RWPE2 (cell line): ENCODE measurements at regions not wholly inside any gene's neighbourhood (a gene's known extent, or its start where the extent isn't known, plus 50 kb on each side); places are given as distances from the start of the nearest gene placed in this dataset.

Source experiments
- ATAC-seq: fragments of 200-7000 bp; cut with Tn5 transposase; 3 replicates; pipeline ENCODE4 v1.9.1; 2021; ENCODE audit warnings: low read depth
- DNase-seq: peaks from one replicate; pipeline ENCODE4 v3.0.0-alpha.2; 2020; ENCODE audit warnings: low spot score
- H3K27ac ChIP-seq: fragments of 450-650 bp; 2 replicates; pipeline ENCODE4 v1.5.1; 2017; ENCODE audit warnings: mild to moderate bottlenecking; ENCODE audit not compliant: poor library complexity, severe bottlenecking
- H3K27me3 ChIP-seq: fragments of 250-450 bp; sonication (Bioruptor Pico); 2 replicates; pipeline ENCODE4 v1.5.1; 2021; ENCODE audit warnings: mild to moderate bottlenecking, moderate library complexity; ENCODE audit not compliant: insufficient read depth, poor library complexity, severe bottlenecking
- H3K36me3 ChIP-seq: fragments of 250-450 bp; sonication (Bioruptor Pico); 2 replicates; pipeline ENCODE4 v1.5.1; 2020; ENCODE audit warnings: low read depth, mild to moderate bottlenecking, moderate library complexity
- H3K4me1 ChIP-seq: fragments of 250-450 bp; sonication (Bioruptor Pico); 2 replicates; pipeline ENCODE4 v1.5.1; 2021; ENCODE audit warnings: mild to moderate bottlenecking, moderate library complexity; ENCODE audit not compliant: insufficient read depth, poor library complexity, severe bottlenecking
- H3K4me3 ChIP-seq: fragments of 250-450 bp; sonication (Bioruptor Pico); 2 replicates; pipeline ENCODE4 v1.5.1; 2021; ENCODE audit warnings: mild to moderate bottlenecking, moderate library complexity; ENCODE audit not compliant: severe bottlenecking
- H3K9me3 ChIP-seq: fragments of 250-450 bp; sonication (Bioruptor Pico); 2 replicates; pipeline ENCODE4 v1.5.1; 2021; ENCODE audit warnings: mild to moderate bottlenecking, moderate library complexity; ENCODE audit not compliant: severe bottlenecking
- TF ChIP-seq, protein P1 (sequence below): fragments of 450-650 bp; IDR thresholded peaks from one replicate; pipeline ENCODE4 v1.5.1; 2017; ENCODE audit warnings: mild to moderate bottlenecking, moderate library complexity; ENCODE audit not compliant: poor library complexity, severe bottlenecking

DNA sequence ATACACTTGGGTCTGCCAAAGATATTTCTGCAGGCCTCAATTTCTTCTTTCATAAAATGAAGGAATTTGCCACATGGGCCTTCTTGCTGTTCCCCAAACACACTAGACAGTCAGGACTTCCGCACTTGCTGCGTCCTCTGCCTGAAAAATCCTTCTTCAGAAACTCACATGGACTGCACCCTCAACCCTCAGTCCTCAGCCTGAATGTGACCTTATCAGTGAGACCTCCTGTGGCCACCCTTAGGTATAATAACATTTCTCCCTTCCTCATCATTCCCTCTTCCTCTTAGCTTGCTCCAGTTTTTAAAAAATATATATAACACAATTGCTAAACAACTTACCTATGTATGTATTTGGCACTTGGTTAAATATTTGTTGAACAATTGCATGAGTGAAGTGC is 257.5 kb downstream of the MFSD1 start:
- H3K27me3 ChIP-seq = no peaks in the 10 kb centered on the region
- no peaks in the 10 kb centered on the region for H3K4me1 ChIP-seq
- ATAC-seq (no peak), DNase-seq (no peak)
- H3K27ac ChIP-seq = no peak overlapping the region
- no peaks in the 10 kb centered on the region for H3K36me3 ChIP-seq
- H3K9me3 ChIP-seq = no peaks in the 10 kb centered on the region
- TF ChIP-seq, protein P1, sequence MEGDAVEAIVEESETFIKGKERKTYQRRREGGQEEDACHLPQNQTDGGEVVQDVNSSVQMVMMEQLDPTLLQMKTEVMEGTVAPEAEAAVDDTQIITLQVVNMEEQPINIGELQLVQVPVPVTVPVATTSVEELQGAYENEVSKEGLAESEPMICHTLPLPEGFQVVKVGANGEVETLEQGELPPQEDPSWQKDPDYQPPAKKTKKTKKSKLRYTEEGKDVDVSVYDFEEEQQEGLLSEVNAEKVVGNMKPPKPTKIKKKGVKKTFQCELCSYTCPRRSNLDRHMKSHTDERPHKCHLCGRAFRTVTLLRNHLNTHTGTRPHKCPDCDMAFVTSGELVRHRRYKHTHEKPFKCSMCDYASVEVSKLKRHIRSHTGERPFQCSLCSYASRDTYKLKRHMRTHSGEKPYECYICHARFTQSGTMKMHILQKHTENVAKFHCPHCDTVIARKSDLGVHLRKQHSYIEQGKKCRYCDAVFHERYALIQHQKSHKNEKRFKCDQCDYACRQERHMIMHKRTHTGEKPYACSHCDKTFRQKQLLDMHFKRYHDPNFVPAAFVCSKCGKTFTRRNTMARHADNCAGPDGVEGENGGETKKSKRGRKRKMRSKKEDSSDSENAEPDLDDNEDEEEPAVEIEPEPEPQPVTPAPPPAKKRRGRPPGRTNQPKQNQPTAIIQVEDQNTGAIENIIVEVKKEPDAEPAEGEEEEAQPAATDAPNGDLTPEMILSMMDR = no peak
- no peak overlapping the region for H3K4me3 ChIP-seq

DNA sequence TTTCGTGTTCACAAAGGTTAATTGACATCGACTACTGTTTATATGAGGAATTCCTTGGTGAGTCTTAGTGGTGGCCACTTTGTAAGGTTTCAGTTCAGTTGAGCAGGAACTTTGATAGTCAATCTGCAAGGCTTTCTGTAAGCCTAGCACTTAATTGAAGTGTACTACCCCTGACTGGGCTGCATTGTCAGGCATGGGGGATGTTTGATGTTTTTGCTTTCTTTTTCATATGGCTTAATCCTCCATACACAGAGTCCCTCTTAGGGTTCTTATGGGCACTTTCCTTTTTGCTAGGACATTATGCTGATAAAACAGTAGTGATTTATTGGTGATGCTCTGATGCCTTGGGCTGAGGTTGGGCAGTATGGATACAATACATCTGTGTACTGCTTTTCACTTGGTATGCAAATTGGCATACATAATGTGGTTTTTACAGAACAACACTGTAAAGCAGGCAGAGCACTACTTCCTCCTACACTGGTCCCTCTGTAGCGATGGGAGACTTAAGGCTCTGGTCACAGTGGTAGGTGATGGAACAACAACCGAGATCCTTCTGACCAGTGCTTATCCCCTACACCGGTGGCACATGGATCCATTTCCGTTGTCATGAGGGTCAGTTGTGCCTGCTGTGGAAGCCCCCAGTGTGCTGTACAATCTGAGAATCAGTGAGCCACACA is 261.0 kb downstream of the MFSD1 start:
- H3K4me1 ChIP-seq = no peaks in the 10 kb centered on the region
- H3K36me3 ChIP-seq = no peaks in the 10 kb centered on the region
- DNase-seq = no peak
- no peaks in the 10 kb centered on the region for H3K27me3 ChIP-seq
- TF ChIP-seq, protein P1 = no peak
- no peak for ATAC-seq
- no peaks in the 10 kb centered on the region for H3K9me3 ChIP-seq
- no peak overlapping the region for H3K27ac ChIP-seq
- no peak overlapping the region for H3K4me3 ChIP-seq

DNA sequence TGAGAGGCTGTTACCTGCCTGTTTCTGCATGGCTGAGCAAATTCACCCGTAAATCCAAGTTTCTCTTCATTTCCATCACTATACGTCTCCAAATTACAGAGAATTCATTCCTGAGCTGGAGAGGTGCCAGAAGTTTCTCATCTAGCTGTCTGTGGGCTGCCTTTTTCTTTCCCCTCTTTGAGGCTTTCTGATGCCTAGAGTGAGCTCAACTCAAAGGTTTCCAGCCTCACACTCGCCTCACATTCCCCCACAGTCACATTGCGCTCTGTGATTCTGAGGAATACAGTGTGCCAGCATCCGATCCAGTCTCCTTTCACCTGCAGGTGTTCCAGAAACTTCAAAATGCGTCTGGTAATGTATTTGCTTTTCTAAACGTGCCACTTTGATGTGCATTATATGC is 267.2 kb downstream of the MFSD1 start, which contains the start of gene IQCJ:
Gene IQCJ (plus strand): TSS at position 229 of the 400 bp plus-strand sequence.
- TF ChIP-seq, protein P1 = no peak
- H3K4me1 ChIP-seq = no peaks in the 10 kb centered on the region
- H3K27me3 ChIP-seq = no peaks in the 10 kb centered on the region
- H3K4me3 ChIP-seq = no peak within 1 kb of the TSS
- H3K27ac ChIP-seq = no peak within 1 kb of the TSS
- no peak for ATAC-seq
- no peaks in the 10 kb centered on the region for H3K9me3 ChIP-seq
- no peaks in the 10 kb centered on the region for H3K36me3 ChIP-seq
- DNase-seq = no peak

DNA sequence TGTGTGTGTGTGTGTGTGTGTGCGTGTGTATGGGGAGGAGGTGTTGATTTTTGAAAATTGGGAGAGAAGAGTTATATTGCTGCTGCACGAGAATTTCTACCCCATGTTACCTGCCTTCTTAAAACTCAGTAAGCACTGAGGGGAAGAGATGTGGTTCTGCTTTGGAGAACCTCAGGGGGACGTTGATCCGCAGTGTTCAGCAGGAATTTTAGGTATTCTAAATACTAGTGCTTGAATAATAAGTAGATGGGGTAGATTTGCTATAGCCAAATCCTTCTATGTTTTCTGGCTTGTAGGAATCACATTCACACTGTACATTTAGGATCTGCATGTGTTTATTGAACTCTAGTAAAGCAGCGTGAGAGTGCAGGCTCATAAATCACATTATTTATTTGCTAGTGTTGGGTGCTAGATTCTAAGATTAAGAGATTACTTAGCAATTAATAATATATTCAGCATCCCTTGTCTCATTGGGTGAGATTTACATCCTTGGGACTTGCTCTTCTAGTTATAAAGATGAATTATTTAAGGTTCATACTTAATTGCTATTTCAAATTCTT is 268.1 kb downstream of the MFSD1 start:
- no peak for ATAC-seq
- TF ChIP-seq, protein P1 = no peak
- Histone ChIP-seq H3K36me3 (no peaks in the 10 kb centered on the region), H3K4me3 (no peak overlapping the region), H3K27me3 (no peaks in the 10 kb centered on the region), H3K4me1 (no peaks in the 10 kb centered on the region), H3K9me3 (no peaks in the 10 kb centered on the region), H3K27ac (no peak overlapping the region)
- no peak for DNase-seq
